Neuronal stem cell (in vitro differentiated cells): ENCODE measurements at regions not wholly inside any gene's neighbourhood (a gene's known extent, or its start where the extent isn't known, plus 50 kb on each side); places are given as distances from the start of the nearest gene placed in this dataset.

Experiments
- DNase-seq: peaks from one replicate; pipeline ENCODE4 v3.0.0-alpha.2; 2013; ENCODE audit warnings: low spot score
- H2AFZ ChIP-seq: one replicate; pipeline ENCODE4 v1.6.1; 2013; ENCODE audit warnings: mild to moderate bottlenecking, low read length, inconsistent platforms
- H2AK5ac ChIP-seq: 2 replicates; pipeline ENCODE4 v1.6.1; 2013; ENCODE audit warnings: low read depth, mild to moderate bottlenecking, inconsistent platforms, low read length, moderate library complexity, mixed read lengths
- H2BK120ac ChIP-seq: 2 replicates; pipeline ENCODE4 v1.6.1; 2013; ENCODE audit warnings: low read depth, mild to moderate bottlenecking, inconsistent platforms, low read length, moderate library complexity, mixed read lengths
- H2BK12ac ChIP-seq: one replicate; pipeline ENCODE4 v1.6.1; 2013; ENCODE audit warnings: low read length, inconsistent platforms
- H2BK15ac ChIP-seq: 2 replicates; pipeline ENCODE4 v1.6.1; 2013; ENCODE audit warnings: mild to moderate bottlenecking, low read length, inconsistent platforms, mixed read lengths
- H2BK5ac ChIP-seq: one replicate; pipeline ENCODE4 v1.6.1; 2013; ENCODE audit warnings: inconsistent platforms, mild to moderate bottlenecking, low read length, moderate library complexity
- H3K14ac ChIP-seq: one replicate; pipeline ENCODE4 v1.6.1; 2013; ENCODE audit warnings: low read length, inconsistent platforms
- H3K18ac ChIP-seq: 2 replicates; pipeline ENCODE4 v1.6.1; 2013; ENCODE audit warnings: low read length, inconsistent platforms
- H3K23ac ChIP-seq: 2 replicates; pipeline ENCODE4 v1.6.1; 2013; ENCODE audit warnings: low read depth, mild to moderate bottlenecking, mixed read lengths, low read length, inconsistent platforms; ENCODE audit not compliant: poor library complexity
- H3K27ac ChIP-seq: replicated peaks from 3 replicates; pipeline ENCODE4 v1.5.1; 2013; ENCODE audit warnings: low read length, inconsistent platforms
- H3K27me3 ChIP-seq, 3 experiments: 2 replicates each; pipeline ENCODE4 v1.6.1; 2013; ENCODE audit warnings: low read length in 3 of 3, mild to moderate bottlenecking in 2 of 3, inconsistent platforms in 1 of 3, low read depth in 1 of 3, mixed read lengths in 1 of 3, moderate library complexity in 1 of 3; ENCODE audit not compliant: control insufficient read depth in 3 of 3, insufficient read depth in 3 of 3
- H3K36me3 ChIP-seq, 2 donors: replicated peaks in 1 of 2; 2 replicates each; pipeline ENCODE4 v1.6.1; 2013; ENCODE audit warnings: low read length in 2 of 2; ENCODE audit not compliant: control insufficient read depth in 2 of 2, insufficient read depth in 2 of 2
- H3K4ac ChIP-seq: 2 replicates; pipeline ENCODE4 v1.6.1; 2013; ENCODE audit warnings: inconsistent platforms, mild to moderate bottlenecking, low read length, moderate library complexity
- H3K4me1 ChIP-seq, 2 donors: 1 replicate in 1 of 2; 2 replicates in 1 of 2; pipeline ENCODE4 v1.6.1; 2013; ENCODE audit warnings: low read length in 2 of 2, low read depth in 1 of 2; ENCODE audit not compliant: control insufficient read depth in 2 of 2, insufficient read depth in 1 of 2
- H3K4me2 ChIP-seq: one replicate; pipeline ENCODE4 v1.6.1; 2013; ENCODE audit warnings: mild to moderate bottlenecking, low read length, inconsistent platforms; ENCODE audit not compliant: insufficient read depth, poor library complexity, severe bottlenecking
- H3K4me3 ChIP-seq, 2 donors: 2 replicates each; pipeline ENCODE4 v1.5.1; 2013; ENCODE audit warnings: low read length in 2 of 2, mild to moderate bottlenecking in 2 of 2, inconsistent platforms in 1 of 2, moderate library complexity in 1 of 2
- H3K79me1 ChIP-seq: one replicate; pipeline ENCODE4 v1.6.1; 2013; ENCODE audit warnings: low read depth, mild to moderate bottlenecking, inconsistent platforms, low read length, moderate library complexity
- H3K9ac ChIP-seq: one replicate; pipeline ENCODE4 v1.6.1; 2013; ENCODE audit warnings: mild to moderate bottlenecking, low read depth, low read length, inconsistent platforms; ENCODE audit not compliant: poor library complexity
- H3K9me3 ChIP-seq, 2 donors: replicated peaks in 1 of 2; 2 replicates each; pipeline versions ENCODE3 to v1.6.1; 2013; ENCODE audit warnings: low read length in 2 of 2, mild to moderate bottlenecking in 2 of 2, inconsistent platforms in 1 of 2, low read depth in 1 of 2, mixed read lengths in 1 of 2, moderate library complexity in 1 of 2; ENCODE audit not compliant: control insufficient read depth in 2 of 2, insufficient read depth in 1 of 2
- H4K8ac ChIP-seq: one replicate; pipeline ENCODE4 v1.6.1; 2013; ENCODE audit warnings: low read depth, mild to moderate bottlenecking, inconsistent platforms, low read length, moderate library complexity
- H4K91ac ChIP-seq: one replicate; pipeline ENCODE4 v1.6.1; 2013; ENCODE audit warnings: low read length, low read depth, mild to moderate bottlenecking, inconsistent platforms; ENCODE audit not compliant: poor library complexity
- WGBS, 2 donors: extraction: QIAGEN DNeasy Blood & Tissue Kit; methylation state at CpG; one replicate each; pipeline ENCODE4 v1.1.7; 2013; ENCODE audit warnings: missing lambda C conversion rate in 2 of 2, mixed read lengths in 1 of 2; ENCODE audit not compliant: insufficient read length in 2 of 2, insufficient replicate concordance in 1 of 2; ENCODE audit errors: extremely low coverage in 2 of 2; 5-methylcytosine and 5-hydroxymethylcytosine counted together

DNA sequence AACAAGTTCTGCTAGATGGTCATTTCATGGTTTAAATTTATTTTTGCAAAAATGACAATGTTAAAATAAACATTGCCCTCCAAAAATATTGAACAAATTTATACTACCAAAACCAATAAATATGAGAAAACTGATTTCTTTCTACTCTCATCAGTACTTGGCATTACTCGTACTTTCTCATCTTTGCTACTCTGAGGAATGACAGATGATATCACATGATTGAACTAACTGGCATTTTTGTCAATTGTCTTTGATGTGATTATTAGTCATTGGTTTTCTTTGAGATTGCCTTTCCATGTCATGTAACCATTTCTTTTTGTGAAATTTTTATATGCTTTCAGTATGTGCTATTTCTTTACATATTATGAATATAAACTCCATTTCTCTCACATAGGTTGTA is 167.0 kb upstream of the ITGA4 start:
- H4K8ac ChIP-seq = no peak overlapping the region
- peaks cover 0 to 2% of the 10 kb centered on the region in 2 donors for H3K9me3 ChIP-seq
- no peak overlapping the region for H3K4ac ChIP-seq
- H2BK15ac ChIP-seq = no peak overlapping the region
- H3K23ac ChIP-seq = no peak overlapping the region
- no CpG with 5 or more reads among the region's 1 CpG for WGBS, 2 donors
- H3K14ac ChIP-seq = no peak overlapping the region
- no peaks in the 10 kb centered on the region for H3K79me1 ChIP-seq
- DNase-seq = no peak
- H2AK5ac ChIP-seq = no peak overlapping the region
- H2BK5ac ChIP-seq = no peak overlapping the region
- no peaks in the 10 kb centered on the region for H3K4me1 ChIP-seq
- H2BK12ac ChIP-seq = no peak overlapping the region
- H3K36me3 ChIP-seq = no peaks in the 10 kb centered on the region
- H4K91ac ChIP-seq = no peak overlapping the region
- no peak overlapping the region for H3K4me3 ChIP-seq
- H3K4me2 ChIP-seq = no peak overlapping the region
- H3K27me3 ChIP-seq = no peaks in the 10 kb centered on the region
- H2AFZ ChIP-seq = no peak overlapping the region
- H3K27ac ChIP-seq = no peak overlapping the region
- no peak overlapping the region for H3K18ac ChIP-seq
- H3K9ac ChIP-seq = no peak overlapping the region
- H2BK120ac ChIP-seq = no peak overlapping the region

- no peak overlapping the region for H2BK120ac ChIP-seq
- H2AK5ac ChIP-seq = no peak overlapping the region
- H3K4me1 ChIP-seq = no peaks in the 10 kb centered on the region
- H3K14ac ChIP-seq = no peak overlapping the region
- no peak overlapping the region for H3K18ac ChIP-seq
- H4K91ac ChIP-seq = no peak overlapping the region
- H4K8ac ChIP-seq = no peak overlapping the region
- H3K27ac ChIP-seq = no peak overlapping the region
- H3K4me2 ChIP-seq = no peak overlapping the region
- no peak overlapping the region for H2BK15ac ChIP-seq
- H3K79me1 ChIP-seq = no peaks in the 10 kb centered on the region
- peaks cover 0 to 2% of the 10 kb centered on the region in 2 donors for H3K9me3 ChIP-seq
- no peaks in the 10 kb centered on the region for H3K27me3 ChIP-seq
- H3K36me3 ChIP-seq = no peaks in the 10 kb centered on the region
- no peak for DNase-seq
- H3K9ac ChIP-seq = no peak overlapping the region
- H2BK12ac ChIP-seq = no peak overlapping the region
- no peak overlapping the region for H3K4me3 ChIP-seq
- no peak overlapping the region for H3K23ac ChIP-seq
- H2BK5ac ChIP-seq = no peak overlapping the region
- H3K4ac ChIP-seq = no peak overlapping the region
- H2AFZ ChIP-seq = no peak overlapping the region
- WGBS, 2 donors = no CpG with 5 or more reads among the region's 1 CpG
Measured at GRCh38 chr2:181294979-181295378, 162.2 kb upstream of the ITGA4 start.

DNA sequence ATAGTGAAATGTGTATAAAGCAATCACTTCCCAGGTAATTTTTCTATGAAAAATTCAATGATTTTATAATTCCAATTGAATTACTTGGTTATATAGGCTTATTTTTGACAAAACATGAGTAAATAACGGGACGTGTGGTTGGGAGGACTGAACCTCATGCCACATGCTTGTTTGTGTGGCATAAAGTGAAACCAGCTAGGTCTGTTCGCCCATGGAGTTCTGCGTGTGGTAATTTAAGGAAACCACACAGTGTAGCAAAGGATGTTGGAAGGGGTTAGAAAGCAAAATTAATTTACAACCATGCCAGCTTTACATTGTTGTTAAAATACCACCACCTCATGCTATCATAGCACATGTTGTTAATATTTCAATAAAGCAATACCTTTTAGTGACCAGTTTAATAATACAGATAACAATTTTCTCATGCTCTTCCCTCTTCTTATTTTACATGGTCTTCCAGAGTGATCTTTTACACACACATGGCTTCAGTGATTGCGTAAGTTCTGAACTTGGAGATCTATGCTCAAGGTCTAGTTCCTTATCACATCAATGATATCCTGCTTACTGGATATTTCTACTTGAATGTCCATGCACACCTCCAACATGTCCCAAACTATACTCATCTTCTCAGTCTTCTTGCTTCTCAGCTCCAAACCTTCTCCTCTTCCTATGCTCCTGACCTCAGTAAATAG is 156.4 kb upstream of the ITGA4 start:
- no peak overlapping the region for H2AFZ ChIP-seq
- no peak overlapping the region for H2AK5ac ChIP-seq
- H3K27me3 ChIP-seq = no peaks in the 10 kb centered on the region
- H3K4me2 ChIP-seq = no peak overlapping the region
- no peaks in the 10 kb centered on the region for H3K79me1 ChIP-seq
- H2BK120ac ChIP-seq = no peak overlapping the region
- H3K18ac ChIP-seq = no peak overlapping the region
- H3K23ac ChIP-seq = no peak overlapping the region
- H3K4me3 ChIP-seq = no peak overlapping the region
- no peaks in the 10 kb centered on the region for H3K36me3 ChIP-seq
- WGBS, 2 donors = no CpG with 5 or more reads among the region's 5 CpGs
- no peak overlapping the region for H3K27ac ChIP-seq
- H4K8ac ChIP-seq = no peak overlapping the region
- H2BK12ac ChIP-seq = no peak overlapping the region
- H3K4ac ChIP-seq = no peak overlapping the region
- H3K9ac ChIP-seq = no peak overlapping the region
- no peaks in the 10 kb centered on the region for H3K9me3 ChIP-seq
- H3K4me1 ChIP-seq = peaks cover 0 to 5% of the 10 kb centered on the region in 2 donors
- no peak overlapping the region for H2BK5ac ChIP-seq
- DNase-seq = no peak
- H4K91ac ChIP-seq = no peak overlapping the region
- no peak overlapping the region for H2BK15ac ChIP-seq
- no peak overlapping the region for H3K14ac ChIP-seq

GRCh38 chr2:181304011-181304844 is 153.0 kb upstream of the ITGA4 start:
- no peak overlapping the region for H3K18ac ChIP-seq
- H3K4me2 ChIP-seq = no peak overlapping the region
- no peak overlapping the region for H3K4ac ChIP-seq
- no peak overlapping the region for H2BK120ac ChIP-seq
- no peaks in the 10 kb centered on the region for H3K27me3 ChIP-seq
- no peak overlapping the region for H3K27ac ChIP-seq
- H2BK5ac ChIP-seq = no peak overlapping the region
- H3K14ac ChIP-seq = no peak overlapping the region
- H3K36me3 ChIP-seq = no peaks in the 10 kb centered on the region
- H2AFZ ChIP-seq = no peak overlapping the region
- peaks cover 0 to 11% of the 10 kb centered on the region in 2 donors for H3K4me1 ChIP-seq
- DNase-seq = no peak
- no CpG with 5 or more reads among the region's 5 CpGs for WGBS, 2 donors
- no peak overlapping the region for H2BK12ac ChIP-seq
- H2AK5ac ChIP-seq = no peak overlapping the region
- no peak overlapping the region for H3K9ac ChIP-seq
- H4K8ac ChIP-seq = no peak overlapping the region
- H3K9me3 ChIP-seq = no peaks in the 10 kb centered on the region
- no peak overlapping the region for H3K4me3 ChIP-seq
- no peak overlapping the region for H4K91ac ChIP-seq
- H3K23ac ChIP-seq = no peak overlapping the region
- no peak overlapping the region for H2BK15ac ChIP-seq
- H3K79me1 ChIP-seq = no peaks in the 10 kb centered on the region
